Keratinocyte (primary cell): ENCODE measurements at regions not wholly inside any gene's neighbourhood (a gene's known extent, or its start where the extent isn't known, plus 50 kb on each side); places are given as distances from the start of the nearest gene placed in this dataset.

Experiments used
- DNase-seq: peaks from one replicate; pipeline ENCODE4 v3.0.0-alpha.2; 2011; ENCODE audit warnings: low read depth, missing footprints, low spot score
- FAIRE-seq: peaks from 2 replicates; lab custom pipeline; 2011; peaks lifted over from hg19 to GRCh38; lab: Jason Lieb, UNC
- H2AFZ ChIP-seq: 2 replicates; pipeline ENCODE4 v1.6.0; 2012; ENCODE audit warnings: low read length, control low read depth, inconsistent platforms; ENCODE audit not compliant: control insufficient read depth
- H3K27ac ChIP-seq: 2 replicates; pipeline ENCODE4 v1.5.1; 2011; ENCODE audit warnings: low read length; ENCODE audit not compliant: control insufficient read depth, insufficient read depth
- H3K27me3 ChIP-seq: 3 replicates; pipeline ENCODE4 v1.6.0; 2011; ENCODE audit warnings: low read length; ENCODE audit not compliant: control insufficient read depth, insufficient read depth; ENCODE audit errors: extremely low read depth
- H3K36me3 ChIP-seq, 2 experiments: 2 replicates in 1 of 2; 3 replicates in 1 of 2; pipeline ENCODE4 v1.5.1; 2011; ENCODE audit warnings: low read length in 2 of 2, mild to moderate bottlenecking in 1 of 2; ENCODE audit not compliant: control insufficient read depth in 2 of 2, insufficient read depth in 2 of 2; ENCODE audit errors: extremely low read depth in 1 of 2
- H3K4me1 ChIP-seq: 3 replicates; pipeline ENCODE4 v1.5.1; 2011; ENCODE audit warnings: low read length; ENCODE audit not compliant: control insufficient read depth, insufficient read depth; ENCODE audit errors: extremely low read depth
- H3K4me2 ChIP-seq: 3 replicates; pipeline ENCODE4 v1.6.0; 2011; ENCODE audit warnings: low read depth, low read length; ENCODE audit not compliant: control insufficient read depth, insufficient read depth; ENCODE audit errors: extremely low read depth
- H3K4me3 ChIP-seq, 3 experiments: fragments of 200-600 bp in 1 of 3; sonication (generic) in 1 of 3; 2 replicates in 2 of 3; 3 replicates in 1 of 3; pipeline ENCODE4 v1.5.1; 2011 to 2016; ENCODE audit warnings: low read length in 3 of 3, mild to moderate bottlenecking in 3 of 3, control low read depth in 2 of 3, inconsistent platforms in 1 of 3, low read depth in 1 of 3, mixed read lengths in 1 of 3, mixed run types in 1 of 3, moderate library complexity in 1 of 3; ENCODE audit not compliant: control insufficient read depth in 2 of 3, insufficient read depth in 2 of 3; ENCODE audit errors: extremely low read depth in 1 of 3
- H3K79me2 ChIP-seq: 2 replicates; pipeline ENCODE4 v1.6.0; 2012; ENCODE audit warnings: low read length; ENCODE audit not compliant: control insufficient read depth, insufficient read depth
- H3K9ac ChIP-seq: 3 replicates; pipeline ENCODE4 v1.6.0; 2011; ENCODE audit warnings: low read length; ENCODE audit not compliant: control insufficient read depth, insufficient read depth; ENCODE audit errors: extremely low read depth
- H3K9me1 ChIP-seq: 3 replicates; pipeline ENCODE4 v1.6.0; 2011; ENCODE audit warnings: low read length; ENCODE audit not compliant: control insufficient read depth, insufficient read depth; ENCODE audit errors: extremely low read depth
- H3K9me3 ChIP-seq: 2 replicates; pipeline ENCODE4 v1.5.1; 2012; ENCODE audit warnings: low read depth, low read length; ENCODE audit not compliant: control insufficient read depth
- H4K20me1 ChIP-seq: 3 replicates; pipeline ENCODE4 v1.6.0; 2011; ENCODE audit warnings: low read length; ENCODE audit not compliant: control insufficient read depth, insufficient read depth; ENCODE audit errors: extremely low read depth
- EZH2 ChIP-seq: IDR thresholded peaks from one replicate; pipeline ENCODE4 v1.6.1; 2012; ENCODE audit warnings: inconsistent platforms, mild to moderate bottlenecking, low read length, moderate library complexity
- dilution Hi-C: fragments of 300-500 bp; cut with MboI; formaldehyde crosslinking; loops from one replicate; pipeline ENCODE4 v1.7.0; 2020; ENCODE audit warnings: low sequenced_read_pairs; ENCODE audit not compliant: extremely low pct_ligation_motif_present
- TF ChIP-seq, protein P1 (sequence below), 3 experiments: IDR thresholded peaks in 1 of 3; conservative IDR thresholded peaks in 1 of 3; optimal IDR thresholded peaks in 1 of 3; 2 replicates in 2 of 3; 3 replicates in 1 of 3; pipeline versions ENCODE3 to v1.5.1; 2011; ENCODE audit warnings: low read length in 3 of 3, mild to moderate bottlenecking in 3 of 3, moderate library complexity in 2 of 3, control low read depth in 1 of 3, inconsistent platforms in 1 of 3; ENCODE audit not compliant: insufficient read depth in 2 of 3; ENCODE audit errors: extremely low read depth in 1 of 3

DNA sequence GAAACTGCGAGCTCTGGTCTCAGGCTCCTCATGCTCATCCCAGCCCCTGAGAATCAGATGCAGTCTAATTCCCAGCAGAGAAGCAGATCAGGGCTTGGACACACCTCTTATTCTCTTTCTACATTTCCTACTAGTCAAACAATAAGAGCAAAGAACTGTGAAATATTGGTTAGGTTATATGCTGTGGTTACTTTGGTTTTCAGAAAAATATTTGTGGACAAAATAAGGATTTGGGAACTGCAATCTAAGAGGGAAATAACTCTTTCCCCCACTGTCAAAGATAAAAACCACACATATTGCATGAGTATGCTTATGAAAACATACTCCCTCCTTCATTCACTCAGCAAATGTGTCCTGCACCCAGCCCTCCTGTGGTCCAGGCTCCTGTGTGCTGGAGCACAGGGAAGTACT, 164.5 kb upstream of the S1PR3 start:
- no peaks in the 10 kb centered on the region for H3K79me2 ChIP-seq
- no peak overlapping the region for H3K9ac ChIP-seq
- H3K4me2 ChIP-seq: no peak overlapping the region
- H3K9me3 ChIP-seq: no peaks in the 10 kb centered on the region
- no peaks in the 10 kb centered on the region for H3K4me1 ChIP-seq
- dilution Hi-C loops: no loop called here
- DNase-seq (no peak), FAIRE-seq (no peak)
- TF ChIP-seq EZH2: no peak
- TF ChIP-seq, protein P1, sequence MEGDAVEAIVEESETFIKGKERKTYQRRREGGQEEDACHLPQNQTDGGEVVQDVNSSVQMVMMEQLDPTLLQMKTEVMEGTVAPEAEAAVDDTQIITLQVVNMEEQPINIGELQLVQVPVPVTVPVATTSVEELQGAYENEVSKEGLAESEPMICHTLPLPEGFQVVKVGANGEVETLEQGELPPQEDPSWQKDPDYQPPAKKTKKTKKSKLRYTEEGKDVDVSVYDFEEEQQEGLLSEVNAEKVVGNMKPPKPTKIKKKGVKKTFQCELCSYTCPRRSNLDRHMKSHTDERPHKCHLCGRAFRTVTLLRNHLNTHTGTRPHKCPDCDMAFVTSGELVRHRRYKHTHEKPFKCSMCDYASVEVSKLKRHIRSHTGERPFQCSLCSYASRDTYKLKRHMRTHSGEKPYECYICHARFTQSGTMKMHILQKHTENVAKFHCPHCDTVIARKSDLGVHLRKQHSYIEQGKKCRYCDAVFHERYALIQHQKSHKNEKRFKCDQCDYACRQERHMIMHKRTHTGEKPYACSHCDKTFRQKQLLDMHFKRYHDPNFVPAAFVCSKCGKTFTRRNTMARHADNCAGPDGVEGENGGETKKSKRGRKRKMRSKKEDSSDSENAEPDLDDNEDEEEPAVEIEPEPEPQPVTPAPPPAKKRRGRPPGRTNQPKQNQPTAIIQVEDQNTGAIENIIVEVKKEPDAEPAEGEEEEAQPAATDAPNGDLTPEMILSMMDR (optimal IDR thresholded peaks at IDR 0.05 in 1 of 3, IDR thresholded peaks at IDR 0.05 in 1 of 3, conservative IDR thresholded peaks at IDR 0.05 in 1 of 3; ENCODE audit: extremely low read depth in 1 of 3, insufficient read depth in 2 of 3, low read length in 3 of 3): no peak
- no peaks in the 10 kb centered on the region for H4K20me1 ChIP-seq
- H3K9me1 ChIP-seq: no peaks in the 10 kb centered on the region
- no peaks in the 10 kb centered on the region for H3K36me3 ChIP-seq
- no peak overlapping the region for H2AFZ ChIP-seq
- peaks cover 4% of the 10 kb centered on the region for H3K27me3 ChIP-seq
- no peak overlapping the region for H3K4me3 ChIP-seq
- no peak overlapping the region for H3K27ac ChIP-seq

DNA sequence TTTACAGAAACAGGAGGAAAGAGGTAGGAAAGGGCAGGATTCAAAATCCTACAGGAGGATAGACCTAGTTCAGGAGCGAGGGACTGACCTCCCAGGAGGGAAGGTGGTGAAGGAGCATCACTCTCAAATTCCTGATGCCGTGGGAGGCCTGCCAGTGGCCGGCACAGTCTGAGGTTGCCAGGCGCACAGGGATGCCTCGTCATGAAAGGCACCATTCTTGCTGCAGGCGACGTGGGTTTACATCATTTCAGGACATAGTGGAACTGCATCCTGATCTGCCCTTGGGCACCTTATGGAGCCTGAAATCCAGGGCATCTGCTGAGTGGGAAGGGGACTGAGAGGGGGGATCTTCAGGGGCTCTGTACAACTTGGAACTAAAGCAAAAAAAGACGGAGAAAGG, 163.2 kb upstream of the S1PR3 start:
- no peak overlapping the region for H2AFZ ChIP-seq
- no peaks in the 10 kb centered on the region for H3K36me3 ChIP-seq
- dilution Hi-C loops: no loop called here
- no peaks in the 10 kb centered on the region for H3K4me1 ChIP-seq
- no peak overlapping the region for H3K4me3 ChIP-seq
- FAIRE-seq: no peak
- H3K9ac ChIP-seq: no peak overlapping the region
- TF ChIP-seq, protein P1 (optimal IDR thresholded peaks at IDR 0.05 in 1 of 3, IDR thresholded peaks at IDR 0.05 in 1 of 3, conservative IDR thresholded peaks at IDR 0.05 in 1 of 3; ENCODE audit: extremely low read depth in 1 of 3, insufficient read depth in 2 of 3, low read length in 3 of 3): no peak
- TF ChIP-seq EZH2: no peak
- DNase-seq: no peak
- H3K27me3 ChIP-seq: peaks cover 4% of the 10 kb centered on the region
- no peaks in the 10 kb centered on the region for H3K79me2 ChIP-seq
- no peak overlapping the region for H3K27ac ChIP-seq
- no peaks in the 10 kb centered on the region for H4K20me1 ChIP-seq
- H3K4me2 ChIP-seq: no peak overlapping the region
- no peaks in the 10 kb centered on the region for H3K9me3 ChIP-seq
- no peaks in the 10 kb centered on the region for H3K9me1 ChIP-seq
